Esophagus muscularis mucosa (tissue), 4 donors: ENCODE measurements at regions not wholly inside any gene's neighbourhood (a gene's known extent, or its start where the extent isn't known, plus 50 kb on each side); places are given as distances from the start of the nearest gene placed in this dataset.
"Not testable (repeated sequence)": the region's sequence is repeated elsewhere in the genome, so short reads cannot be mapped to it uniquely, and the experiment has no call there.

Experiments used
- DNase-seq: peaks from one replicate; pipeline ENCODE4 v3.0.0-alpha.2; 2017; ENCODE audit errors: extremely low spot score
- H3K27ac ChIP-seq, 4 donors: fragments of 200-600 bp; sonication (generic); replicated peaks in 1 of 4; 1 replicate in 3 of 4; 2 replicates in 1 of 4; pipeline ENCODE4 v1.5.1; 2016 to 2019; ENCODE audit warnings: mild to moderate bottlenecking in 1 of 4
- H3K27me3 ChIP-seq, 4 donors: fragments of 200-600 bp; sonication (generic); one replicate each; pipeline versions ENCODE4 v1.5.1 to v1.6.0; 2016 to 2019
- H3K36me3 ChIP-seq, 4 donors: fragments of 200-600 bp; sonication (generic); one replicate each; pipeline ENCODE4 v1.5.1; 2016 to 2019
- H3K4me1 ChIP-seq, 4 donors: fragments of 200-600 bp; sonication (generic); one replicate each; pipeline ENCODE4 v1.5.1; 2016 to 2019
- H3K4me3 ChIP-seq, 4 donors: fragments of 200-600 bp; sonication (generic); 1 replicate in 2 of 4; 2 replicates in 2 of 4; pipeline ENCODE4 v1.5.1; 2016 to 2019; ENCODE audit warnings: mild to moderate bottlenecking in 4 of 4, moderate library complexity in 1 of 4
- H3K9me3 ChIP-seq, 4 donors: fragments of 200-600 bp; sonication (generic); 1 replicate in 3 of 4; 2 replicates in 1 of 4; pipeline ENCODE4 v1.5.1; 2016 to 2019
- EP300 ChIP-seq: sonication (generic); formaldehyde crosslinking; IDR thresholded peaks from one replicate; pipeline ENCODE4 v1.6.1; 2017; ENCODE audit warnings: antibody characterized with exemption
- POLR2A ChIP-seq: fragments of 450-650 bp; IDR thresholded peaks from one replicate; pipeline ENCODE4 v1.6.1; 2017; ENCODE audit warnings: antibody characterized with exemption, moderate library complexity, mild to moderate bottlenecking, low read depth
- POLR2AphosphoS5 ChIP-seq, 2 donors: sonication (generic); formaldehyde crosslinking; IDR thresholded peaks; one replicate each; pipeline ENCODE4 v1.6.1; 2017; ENCODE audit warnings: antibody characterized with exemption in 2 of 2
- WGBS: methylation state at CpG from one replicate; pipeline ENCODE4 v1.1.5; 2018; 5-methylcytosine and 5-hydroxymethylcytosine counted together
- intact Hi-C: fragments of 100-400 bp; cut with DNase I; formaldehyde crosslinking; loops from one replicate; pipeline ENCODE4 v1.15.1; 2023
- TF ChIP-seq, protein P1 (sequence below), 3 experiments: fragments of 200-600 bp in 2 of 3; fragments of 450-650 bp in 1 of 3; sonication (generic) in 2 of 3; IDR thresholded peaks; one replicate each; pipeline ENCODE4 v1.5.1; 2017 to 2019; ENCODE audit warnings: antibody characterized with exemption in 3 of 3, mild to moderate bottlenecking in 2 of 3, moderate library complexity in 1 of 3

DNA sequence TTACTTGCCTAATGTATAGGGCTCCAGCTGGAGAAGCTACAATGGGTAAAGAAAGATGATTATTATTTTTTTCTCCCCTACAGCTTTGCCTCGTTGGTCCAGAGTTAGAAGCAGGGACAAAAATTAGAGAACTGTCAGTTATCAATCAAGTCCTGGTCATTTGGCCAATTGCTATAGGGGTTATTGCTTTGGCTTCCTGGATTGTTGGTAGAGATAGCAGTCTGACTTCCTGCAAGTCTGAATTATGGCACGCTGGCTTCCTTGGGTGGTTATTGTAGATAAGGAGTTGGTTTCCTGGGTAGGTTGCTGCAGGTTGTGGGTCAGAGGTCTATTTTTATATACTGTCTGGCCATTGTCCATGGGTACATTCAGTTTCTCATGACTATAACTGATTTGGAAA, 84.7 kb upstream of the ELAC2 start:
- H3K4me1 ChIP-seq, result peaks cover 0 to 7% (median 0%) of the 10 kb centered on the region in 4 donors
- TF ChIP-seq POLR2A (no peak), POLR2AphosphoS5 (IDR thresholded peaks at IDR 0.05) (no peak), EP300 (no peak)
- TF ChIP-seq, protein P1, sequence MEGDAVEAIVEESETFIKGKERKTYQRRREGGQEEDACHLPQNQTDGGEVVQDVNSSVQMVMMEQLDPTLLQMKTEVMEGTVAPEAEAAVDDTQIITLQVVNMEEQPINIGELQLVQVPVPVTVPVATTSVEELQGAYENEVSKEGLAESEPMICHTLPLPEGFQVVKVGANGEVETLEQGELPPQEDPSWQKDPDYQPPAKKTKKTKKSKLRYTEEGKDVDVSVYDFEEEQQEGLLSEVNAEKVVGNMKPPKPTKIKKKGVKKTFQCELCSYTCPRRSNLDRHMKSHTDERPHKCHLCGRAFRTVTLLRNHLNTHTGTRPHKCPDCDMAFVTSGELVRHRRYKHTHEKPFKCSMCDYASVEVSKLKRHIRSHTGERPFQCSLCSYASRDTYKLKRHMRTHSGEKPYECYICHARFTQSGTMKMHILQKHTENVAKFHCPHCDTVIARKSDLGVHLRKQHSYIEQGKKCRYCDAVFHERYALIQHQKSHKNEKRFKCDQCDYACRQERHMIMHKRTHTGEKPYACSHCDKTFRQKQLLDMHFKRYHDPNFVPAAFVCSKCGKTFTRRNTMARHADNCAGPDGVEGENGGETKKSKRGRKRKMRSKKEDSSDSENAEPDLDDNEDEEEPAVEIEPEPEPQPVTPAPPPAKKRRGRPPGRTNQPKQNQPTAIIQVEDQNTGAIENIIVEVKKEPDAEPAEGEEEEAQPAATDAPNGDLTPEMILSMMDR (IDR thresholded peaks at IDR 0.05), result no peak
- H3K27ac ChIP-seq, result no peak overlapping the region
- intact Hi-C loops, result no loop called here
- H3K4me3 ChIP-seq, result no peak overlapping the region
- no peaks in the 10 kb centered on the region for H3K27me3 ChIP-seq
- no peaks in the 10 kb centered on the region for H3K36me3 ChIP-seq
- 56% methylated on average over 2 of the region's 2 CpGs for WGBS
- DNase-seq, result no peak
- peaks cover 0 to 3% (median 0%) of the 10 kb centered on the region in 4 donors for H3K9me3 ChIP-seq

DNA sequence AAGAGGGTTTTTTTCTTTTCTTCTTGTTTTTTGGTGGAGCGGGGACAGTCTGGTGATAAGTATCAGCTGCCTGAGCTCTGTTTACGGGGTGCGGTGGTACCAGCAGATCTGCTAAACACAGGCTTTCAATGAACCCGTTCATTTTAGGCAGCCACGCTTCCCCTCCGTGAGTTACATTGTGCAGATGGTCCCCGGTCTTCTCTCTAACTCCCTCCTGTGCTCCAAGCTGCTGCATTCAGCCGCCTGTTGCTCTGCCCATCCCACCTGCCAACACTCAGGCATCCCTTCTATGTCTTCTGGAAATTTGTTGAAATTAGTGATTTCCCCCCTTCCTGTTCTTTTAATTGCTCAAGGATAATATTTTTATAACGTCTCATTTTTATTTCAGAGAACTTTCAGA, 82.1 kb upstream of the ELAC2 start:
- DNase-seq, result no peak
- no peaks in the 10 kb centered on the region for H3K27me3 ChIP-seq
- WGBS, result 53% methylated on average over 9 of the region's 9 CpGs
- H3K36me3 ChIP-seq, result no peaks in the 10 kb centered on the region
- H3K27ac ChIP-seq, result no peak overlapping the region
- H3K9me3 ChIP-seq, result peaks cover 0 to 3% (median 0%) of the 10 kb centered on the region in 4 donors
- no peak for TF ChIP-seq POLR2A
- TF ChIP-seq POLR2AphosphoS5 (IDR thresholded peaks at IDR 0.05), result no peak
- TF ChIP-seq, protein P1 (IDR thresholded peaks at IDR 0.05), result no peak
- no peak for TF ChIP-seq EP300
- peaks cover 0 to 7% (median 0%) of the 10 kb centered on the region in 4 donors for H3K4me1 ChIP-seq
- intact Hi-C loops, result no loop called here
- no peak overlapping the region for H3K4me3 ChIP-seq

DNA sequence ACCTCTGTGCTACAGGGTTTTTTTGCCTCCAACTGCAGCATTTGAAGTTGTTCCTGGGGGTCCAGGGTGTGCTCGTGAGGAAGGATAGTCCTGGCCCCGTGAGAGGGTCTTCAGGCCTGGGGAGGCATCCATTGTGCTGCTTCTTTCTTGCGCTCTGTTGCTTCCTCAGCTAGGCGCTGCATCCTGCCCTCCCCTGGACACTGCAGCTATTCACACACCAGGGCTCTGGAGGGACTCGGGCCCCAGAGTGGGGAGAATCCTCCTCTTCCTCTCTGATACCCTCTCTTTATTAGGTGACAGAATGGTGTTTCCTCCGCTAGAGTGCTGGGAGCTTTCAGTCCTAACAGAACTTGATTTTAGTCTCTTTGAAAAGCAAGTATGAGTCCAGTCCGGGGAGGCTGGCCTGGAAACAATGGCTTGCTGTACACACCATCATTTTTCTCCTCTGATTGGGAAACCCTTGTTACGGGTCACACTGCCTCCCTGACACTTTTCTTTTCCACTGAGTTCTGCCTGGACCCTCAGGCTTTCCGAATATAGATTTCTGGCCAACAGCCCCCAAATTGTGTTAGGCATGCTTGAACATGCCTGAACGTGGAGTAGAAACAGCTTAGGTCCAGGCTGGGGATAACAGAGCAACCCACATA, 81.4 kb upstream of the ELAC2 start:
- H3K4me3 ChIP-seq, result no peak overlapping the region
- no peak overlapping the region for H3K27ac ChIP-seq
- peaks cover 0 to 7% (median 0%) of the 10 kb centered on the region in 4 donors for H3K4me1 ChIP-seq
- 72% methylated on average over 10 of the region's 10 CpGs for WGBS
- H3K27me3 ChIP-seq, result no peaks in the 10 kb centered on the region
- H3K9me3 ChIP-seq, result peaks cover 0 to 3% (median 0%) of the 10 kb centered on the region in 4 donors
- no peaks in the 10 kb centered on the region for H3K36me3 ChIP-seq
- no peak for DNase-seq
- TF ChIP-seq EP300 (no peak), POLR2A (no peak), POLR2AphosphoS5 (IDR thresholded peaks at IDR 0.05) (no peak)
- TF ChIP-seq, protein P1 (IDR thresholded peaks at IDR 0.05), result no peak
- intact Hi-C loops, result no loop called here

DNA sequence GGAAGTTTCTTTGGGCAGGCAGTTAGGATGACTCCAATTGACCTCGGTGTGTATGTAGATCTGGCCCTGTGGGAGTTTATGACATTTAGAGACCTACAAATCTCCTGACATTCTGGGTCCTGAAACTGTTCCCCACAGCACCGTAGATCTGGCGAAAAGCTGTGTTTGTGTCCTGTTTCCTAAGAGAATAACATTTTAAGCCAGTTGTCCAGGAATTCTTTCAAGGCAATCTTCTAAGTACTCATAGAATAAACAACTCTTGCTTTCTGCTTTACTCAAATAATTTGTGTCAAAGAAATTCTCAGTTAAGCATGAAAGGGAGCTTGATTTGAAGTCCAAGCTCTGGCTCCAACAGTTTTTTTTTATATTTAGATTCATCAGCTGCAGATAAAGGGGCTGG, 78.5 kb upstream of the ELAC2 start:
- Histone ChIP-seq H3K4me1 (peaks cover 0 to 7% (median 0%) of the 10 kb centered on the region in 4 donors), H3K27ac (no peak overlapping the region), H3K36me3 (no peaks in the 10 kb centered on the region), H3K27me3 (peaks cover 0 to 4% (median 0%) of the 10 kb centered on the region in 4 donors), H3K9me3 (no peaks in the 10 kb centered on the region), H3K4me3 (no peak overlapping the region)
- intact Hi-C loops, result no loop called here
- no peak for DNase-seq
- WGBS, result 52% methylated on average over 3 of the region's 3 CpGs
- TF ChIP-seq, protein P1 (IDR thresholded peaks at IDR 0.05), result no peak
- no peak for TF ChIP-seq EP300
- no peak for TF ChIP-seq POLR2A
- no peak for TF ChIP-seq POLR2AphosphoS5 (IDR thresholded peaks at IDR 0.05)

DNA sequence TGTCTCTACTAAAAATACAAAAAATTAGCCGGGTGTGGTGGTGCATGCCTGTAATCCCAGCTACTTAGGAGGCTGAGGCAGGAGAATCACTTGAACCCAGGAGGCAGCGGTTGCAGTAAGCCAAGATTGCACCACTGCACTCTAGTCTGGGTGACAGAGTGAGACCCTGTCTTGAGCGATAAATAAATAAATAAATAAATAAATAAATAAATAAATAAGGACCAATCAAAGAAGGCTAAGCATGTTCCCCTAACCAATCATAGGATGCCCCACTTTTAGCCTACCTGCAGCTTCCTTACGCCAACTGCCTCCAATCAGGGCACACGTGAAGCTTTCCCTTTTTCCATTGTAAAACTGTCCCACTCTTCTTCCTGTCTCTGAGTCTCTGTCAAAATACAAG, 74.2 kb upstream of the ELAC2 start:
- H3K4me1 ChIP-seq, H3K36me3 ChIP-seq, intact Hi-C loops, DNase-seq, H3K9me3 ChIP-seq, H3K4me3 ChIP-seq, H3K27ac ChIP-seq: not testable (repeated sequence)
- H3K27me3 ChIP-seq, result peaks cover 0 to 16% (median 0%) of the 10 kb centered on the region in 4 donors
- 86% methylated on average over 5 of the region's 5 CpGs for WGBS
